ENCODE measurements at regions not wholly inside any gene's neighbourhood (a gene's known extent, or its start where the extent isn't known, plus 50 kb on each side); places are given as distances from the start of the nearest gene placed in this dataset.

GRCh38 chr15:93705753-93706455 lies 525.5 kb upstream of the MCTP2 start:
- Histone ChIP-seq H3K4me1 (ENCODE audit: insufficient read depth, poor library complexity, severe bottlenecking) (peaks cover 27% of the 10 kb centered on the region), H3K4me3 (ENCODE audit: severe bottlenecking) (no peak overlapping the region), H3K9me3 (ENCODE audit: severe bottlenecking) (no peaks in the 10 kb centered on the region), H3K27ac (ENCODE audit: poor library complexity, severe bottlenecking) (peak overlapping the region; percentile 34), H3K36me3 (ENCODE audit: low read depth) (no peaks in the 10 kb centered on the region), H3K27me3 (ENCODE audit: insufficient read depth, poor library complexity, severe bottlenecking) (no peaks in the 10 kb centered on the region)
- ATAC-seq (ENCODE audit: low read depth), result no peak
- no peak for TF ChIP-seq CTCF (IDR thresholded peaks at IDR 0.05; ENCODE audit: poor library complexity, severe bottlenecking)
- DNase-seq (ENCODE audit: low spot score), result no peak

- Histone ChIP-seq H3K36me3 (ENCODE audit: low read depth) (no peaks in the 10 kb centered on the region), H3K27ac (ENCODE audit: poor library complexity, severe bottlenecking) (no peak overlapping the region), H3K4me3 (ENCODE audit: severe bottlenecking) (no peak overlapping the region), H3K27me3 (ENCODE audit: insufficient read depth, poor library complexity, severe bottlenecking) (no peaks in the 10 kb centered on the region), H3K9me3 (ENCODE audit: severe bottlenecking) (peaks cover 3% of the 10 kb centered on the region), H3K4me1 (ENCODE audit: insufficient read depth, poor library complexity, severe bottlenecking) (peaks cover 8% of the 10 kb centered on the region)
- no peak for TF ChIP-seq CTCF (IDR thresholded peaks at IDR 0.05; ENCODE audit: poor library complexity, severe bottlenecking)
- ATAC-seq (ENCODE audit: low read depth) (peak; percentile 85), DNase-seq (ENCODE audit: low spot score) (no peak)
Observed at GRCh38 chr15:93703092-93703739, 528.1 kb upstream of the MCTP2 start.

- no peak for TF ChIP-seq CTCF (IDR thresholded peaks at IDR 0.05; ENCODE audit: poor library complexity, severe bottlenecking)
- no peak for ATAC-seq (ENCODE audit: low read depth)
- no peaks in the 10 kb centered on the region for H3K4me1 ChIP-seq (ENCODE audit: insufficient read depth, poor library complexity, severe bottlenecking)
Observed at GRCh38 chr15:93700051-93700450, 531.3 kb upstream of the MCTP2 start.

DNA sequence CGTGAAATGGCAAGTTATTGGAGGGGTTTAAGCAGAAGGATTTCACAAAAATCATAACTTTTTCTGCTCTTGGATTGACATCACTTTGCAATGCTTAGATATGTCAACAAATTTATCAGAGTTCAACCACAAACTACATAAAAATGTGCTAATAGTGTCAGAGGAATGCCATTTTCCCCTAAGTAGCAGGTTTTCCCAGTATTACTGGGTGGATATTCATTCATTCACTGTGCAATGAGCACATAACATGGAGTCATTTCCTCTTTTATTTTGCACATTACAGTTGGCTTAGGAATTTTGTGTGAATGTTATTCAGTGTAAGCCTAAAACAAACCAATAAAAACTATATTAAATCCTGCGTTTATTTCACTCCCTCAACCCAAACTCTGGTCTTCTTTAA lies 537.3 kb upstream of the MCTP2 start:
- Histone ChIP-seq H3K4me3 (ENCODE audit: severe bottlenecking) (no peak overlapping the region), H3K27me3 (ENCODE audit: insufficient read depth, poor library complexity, severe bottlenecking) (no peaks in the 10 kb centered on the region), H3K9me3 (ENCODE audit: severe bottlenecking) (peaks cover 3% of the 10 kb centered on the region), H3K4me1 (ENCODE audit: insufficient read depth, poor library complexity, severe bottlenecking) (no peaks in the 10 kb centered on the region), H3K27ac (ENCODE audit: poor library complexity, severe bottlenecking) (no peak overlapping the region), H3K36me3 (ENCODE audit: low read depth) (no peaks in the 10 kb centered on the region)
- ATAC-seq (ENCODE audit: low read depth) (peak; percentile 53), DNase-seq (ENCODE audit: low spot score) (no peak)
- no peak for TF ChIP-seq CTCF (IDR thresholded peaks at IDR 0.05; ENCODE audit: poor library complexity, severe bottlenecking)

More at GRCh38 chr15:93700051-93700450, 531.3 kb upstream of the MCTP2 start:
- H3K9me3 ChIP-seq (ENCODE audit: severe bottlenecking), result peaks cover 3% of the 10 kb centered on the region
- H3K27me3 ChIP-seq (ENCODE audit: insufficient read depth, poor library complexity, severe bottlenecking), result no peaks in the 10 kb centered on the region
- no peak for DNase-seq (ENCODE audit: low spot score)
- no peak overlapping the region for H3K4me3 ChIP-seq (ENCODE audit: severe bottlenecking)
- no peaks in the 10 kb centered on the region for H3K36me3 ChIP-seq (ENCODE audit: low read depth)
- no peak overlapping the region for H3K27ac ChIP-seq (ENCODE audit: poor library complexity, severe bottlenecking)

- ATAC-seq (ENCODE audit: low read depth) (no peak), DNase-seq (ENCODE audit: low spot score) (no peak)
- Histone ChIP-seq H3K27me3 (ENCODE audit: insufficient read depth, poor library complexity, severe bottlenecking) (no peaks in the 10 kb centered on the region), H3K9me3 (ENCODE audit: severe bottlenecking) (peaks cover 17% of the 10 kb centered on the region), H3K27ac (ENCODE audit: poor library complexity, severe bottlenecking) (no peak overlapping the region), H3K36me3 (ENCODE audit: low read depth) (no peaks in the 10 kb centered on the region), H3K4me3 (ENCODE audit: severe bottlenecking) (no peak overlapping the region), H3K4me1 (ENCODE audit: insufficient read depth, poor library complexity, severe bottlenecking) (no peaks in the 10 kb centered on the region)
- no peak for TF ChIP-seq CTCF (IDR thresholded peaks at IDR 0.05; ENCODE audit: poor library complexity, severe bottlenecking)
Observed at GRCh38 chr15:93683651-93684050, 547.7 kb upstream of the MCTP2 start.

All from RWPE2 (cell line).